ENCODE measurements at regions not wholly inside any gene's neighbourhood (a gene's known extent, or its start where the extent isn't known, plus 50 kb on each side); places are given as distances from the start of the nearest gene placed in this dataset.

GRCh38 chr12:5195691-5196090 lies 152.0 kb downstream of the KCNA5 start:
- no peak for DNase-seq (ENCODE audit: low spot score)

GRCh38 chr12:5197131-5197530 lies 153.5 kb downstream of the KCNA5 start:
- no peak for DNase-seq (ENCODE audit: low spot score)

GRCh38 chr12:5197656-5198055 lies 154.0 kb downstream of the KCNA5 start:
- no peak for DNase-seq (ENCODE audit: low spot score)

- peak; percentile 34 for DNase-seq (ENCODE audit: low spot score)
Observed at GRCh38 chr12:5200278-5201087, 156.8 kb downstream of the KCNA5 start.

GRCh38 chr12:5201554-5202218 lies 158.0 kb downstream of the KCNA5 start:
- peak; percentile 36 for DNase-seq (ENCODE audit: low spot score)

GRCh38 chr12:5203274-5203673 lies 159.6 kb downstream of the KCNA5 start:
- no peak for DNase-seq (ENCODE audit: low spot score)

GRCh38 chr12:5203720-5204119 lies 160.0 kb downstream of the KCNA5 start:
- DNase-seq (ENCODE audit: low spot score) = no peak

GRCh38 chr12:5204271-5204670 lies 160.6 kb downstream of the KCNA5 start:
- no peak for DNase-seq (ENCODE audit: low spot score)

GRCh38 chr12:5204831-5205230 lies 161.2 kb downstream of the KCNA5 start:
- no peak for DNase-seq (ENCODE audit: low spot score)

GRCh38 chr12:5206401-5207175 lies 162.9 kb downstream of the KCNA5 start:
- no peak for DNase-seq (ENCODE audit: low spot score)

GRCh38 chr12:5210179-5210922 lies 166.7 kb downstream of the KCNA5 start:
- DNase-seq (ENCODE audit: low spot score) = no peak

GRCh38 chr12:5210923-5211290 lies 167.2 kb downstream of the KCNA5 start:
- no peak for DNase-seq (ENCODE audit: low spot score)

GRCh38 chr12:5213336-5213735 lies 169.7 kb downstream of the KCNA5 start:
- no peak for DNase-seq (ENCODE audit: low spot score)

- no peak for DNase-seq (ENCODE audit: low spot score)
Observed at GRCh38 chr12:5213990-5214389, 170.3 kb downstream of the KCNA5 start.

- DNase-seq (ENCODE audit: low spot score) = no peak
Observed at GRCh38 chr12:5217936-5218335, 174.3 kb downstream of the KCNA5 start.

GRCh38 chr12:5220099-5220498 lies 176.4 kb downstream of the KCNA5 start:
- DNase-seq (ENCODE audit: low spot score) = no peak

- DNase-seq (ENCODE audit: low spot score) = no peak
Observed at GRCh38 chr12:5220835-5221234, 177.2 kb downstream of the KCNA5 start.

- no peak for DNase-seq (ENCODE audit: low spot score)
Observed at GRCh38 chr12:5222011-5222461, 178.4 kb downstream of the KCNA5 start.

GRCh38 chr12:5222729-5223128 lies 179.1 kb downstream of the KCNA5 start:
- DNase-seq (ENCODE audit: low spot score) = no peak

GRCh38 chr12:5223881-5224280 lies 180.2 kb downstream of the KCNA5 start:
- DNase-seq (ENCODE audit: low spot score) = no peak

- DNase-seq (ENCODE audit: low spot score) = no peak
Observed at GRCh38 chr12:5226581-5226980, 182.9 kb downstream of the KCNA5 start.
